ENCODE measurements at regions not wholly inside any gene's neighbourhood (a gene's known extent, or its start where the extent isn't known, plus 50 kb on each side); places are given as distances from the start of the nearest gene placed in this dataset.
A peak's percentile ranks its signal among the peaks of the same experiment; 100 is the strongest.

DNA sequence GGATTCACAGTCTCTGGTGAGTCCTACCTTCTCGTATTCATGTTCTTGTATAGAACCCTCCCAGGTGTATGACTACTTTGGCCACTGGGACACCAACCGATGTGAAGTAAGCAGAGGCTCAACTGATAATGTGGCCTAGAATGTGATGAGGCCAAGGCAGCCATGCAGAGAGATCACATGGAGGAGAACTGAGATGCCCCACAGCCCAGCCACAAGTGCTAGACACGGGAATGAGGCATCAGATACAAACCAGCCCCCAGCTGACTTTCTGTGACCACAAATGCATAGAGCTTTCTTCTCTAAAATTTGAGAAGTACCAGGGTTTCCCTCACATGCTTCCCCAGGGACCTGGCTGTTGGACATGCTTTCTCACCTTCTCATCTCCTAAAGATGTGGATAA lies 375.7 kb downstream of the CCSER2 start:
- intact Hi-C loops (cut with DNase I) = no loop called here
- Histone ChIP-seq H3K9me3 (no peaks in the 10 kb centered on the region), H3K27ac (no peak overlapping the region), H3K4me3 (no peak overlapping the region), H3K36me3 (no peaks in the 10 kb centered on the region), H3K4me1 (no peaks in the 10 kb centered on the region), H3K27me3 (no peaks in the 10 kb centered on the region)
- no peak for DNase-seq
- TF ChIP-seq POLR2A (IDR thresholded peaks at IDR 0.05) = no peak
- TF ChIP-seq, protein P1, sequence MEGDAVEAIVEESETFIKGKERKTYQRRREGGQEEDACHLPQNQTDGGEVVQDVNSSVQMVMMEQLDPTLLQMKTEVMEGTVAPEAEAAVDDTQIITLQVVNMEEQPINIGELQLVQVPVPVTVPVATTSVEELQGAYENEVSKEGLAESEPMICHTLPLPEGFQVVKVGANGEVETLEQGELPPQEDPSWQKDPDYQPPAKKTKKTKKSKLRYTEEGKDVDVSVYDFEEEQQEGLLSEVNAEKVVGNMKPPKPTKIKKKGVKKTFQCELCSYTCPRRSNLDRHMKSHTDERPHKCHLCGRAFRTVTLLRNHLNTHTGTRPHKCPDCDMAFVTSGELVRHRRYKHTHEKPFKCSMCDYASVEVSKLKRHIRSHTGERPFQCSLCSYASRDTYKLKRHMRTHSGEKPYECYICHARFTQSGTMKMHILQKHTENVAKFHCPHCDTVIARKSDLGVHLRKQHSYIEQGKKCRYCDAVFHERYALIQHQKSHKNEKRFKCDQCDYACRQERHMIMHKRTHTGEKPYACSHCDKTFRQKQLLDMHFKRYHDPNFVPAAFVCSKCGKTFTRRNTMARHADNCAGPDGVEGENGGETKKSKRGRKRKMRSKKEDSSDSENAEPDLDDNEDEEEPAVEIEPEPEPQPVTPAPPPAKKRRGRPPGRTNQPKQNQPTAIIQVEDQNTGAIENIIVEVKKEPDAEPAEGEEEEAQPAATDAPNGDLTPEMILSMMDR (IDR thresholded peaks at IDR 0.05) = no peak
- WGBS, 2 donors = 66 to 74% methylated on average over 3 of the region's 3 CpGs

DNA sequence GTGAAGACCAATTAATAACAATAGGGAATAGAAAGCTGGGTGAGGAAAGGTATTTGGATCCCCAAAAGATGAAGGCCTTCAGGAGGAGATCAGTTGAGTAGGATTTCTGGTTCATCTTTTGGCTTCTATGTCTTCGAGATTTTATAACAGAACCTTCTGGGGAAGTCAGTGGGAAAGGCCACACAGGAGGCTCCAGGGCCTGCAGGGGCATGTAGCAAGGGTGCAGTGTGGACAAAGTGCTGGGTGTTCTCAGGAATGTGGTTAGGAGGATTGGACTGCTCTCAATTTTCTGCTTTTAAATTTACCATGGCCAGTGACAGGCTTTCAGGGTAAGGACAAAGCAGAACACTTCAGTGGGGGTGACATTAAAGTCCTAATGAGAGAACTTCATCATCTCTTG lies 378.0 kb downstream of the CCSER2 start:
- Histone ChIP-seq H3K9me3 (no peaks in the 10 kb centered on the region), H3K27me3 (no peaks in the 10 kb centered on the region), H3K27ac (no peak overlapping the region), H3K4me1 (no peaks in the 10 kb centered on the region), H3K36me3 (no peaks in the 10 kb centered on the region), H3K4me3 (no peak overlapping the region)
- WGBS, 2 donors = 29 to 35% methylated on average over 1 of the region's 1 CpG
- intact Hi-C loops (cut with DNase I) = no loop called here
- DNase-seq = no peak
- TF ChIP-seq POLR2A (IDR thresholded peaks at IDR 0.05) = no peak
- TF ChIP-seq, protein P1 (IDR thresholded peaks at IDR 0.05) = no peak

DNA sequence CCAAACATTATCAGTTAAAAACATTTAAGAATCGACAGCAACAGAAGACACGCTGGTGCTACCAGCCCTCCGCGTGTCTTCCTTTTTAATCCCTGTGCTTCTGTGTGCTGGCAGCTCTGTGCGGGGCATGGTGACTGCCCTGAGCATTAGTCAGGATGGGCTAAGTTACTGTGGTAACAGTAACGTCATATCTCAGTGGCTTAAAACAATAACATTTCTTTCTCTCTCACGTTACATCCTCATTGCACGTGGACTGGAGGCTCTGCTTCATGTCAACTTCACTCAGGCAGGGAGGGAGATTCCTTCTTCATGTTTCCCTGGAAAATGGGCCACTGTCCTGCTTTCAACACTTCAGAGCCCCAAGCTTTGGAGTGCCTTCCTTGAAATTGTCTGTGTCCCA lies 378.5 kb downstream of the CCSER2 start:
- no peaks in the 10 kb centered on the region for H3K9me3 ChIP-seq
- no peaks in the 10 kb centered on the region for H3K27me3 ChIP-seq
- DNase-seq = no peak
- no peak for TF ChIP-seq POLR2A (IDR thresholded peaks at IDR 0.05)
- TF ChIP-seq, protein P1 (IDR thresholded peaks at IDR 0.05) = no peak
- intact Hi-C loops (cut with DNase I) = no loop called here
- H3K36me3 ChIP-seq = no peaks in the 10 kb centered on the region
- no peaks in the 10 kb centered on the region for H3K4me1 ChIP-seq
- H3K4me3 ChIP-seq = no peak overlapping the region
- no peak overlapping the region for H3K27ac ChIP-seq
- WGBS, 2 donors = 43 to 50% methylated on average over 8 of the region's 8 CpGs

DNA sequence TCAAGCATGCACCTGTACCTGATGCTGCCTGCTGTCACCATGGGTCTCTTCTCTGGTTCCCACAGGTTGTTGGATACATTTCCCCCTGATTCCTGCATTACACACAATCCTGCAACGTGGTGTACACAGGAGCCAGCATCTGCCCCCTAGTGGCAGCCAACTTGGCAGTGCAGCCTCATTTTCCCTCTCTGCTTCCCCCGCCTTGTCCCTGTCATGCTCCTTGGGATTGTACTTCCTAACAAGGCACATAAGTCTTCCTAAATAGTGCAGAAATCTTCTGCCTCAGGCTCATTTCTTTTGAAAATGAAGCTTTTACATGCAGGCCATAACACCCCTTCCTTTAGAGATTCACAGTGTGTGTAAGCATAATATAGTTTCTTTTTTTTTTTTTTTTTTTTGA lies 387.5 kb downstream of the CCSER2 start:
- WGBS, 2 donors = 32 to 38% methylated on average over 2 of the region's 2 CpGs
- no peak for DNase-seq
- intact Hi-C loops (cut with DNase I) = no loop called here

DNA sequence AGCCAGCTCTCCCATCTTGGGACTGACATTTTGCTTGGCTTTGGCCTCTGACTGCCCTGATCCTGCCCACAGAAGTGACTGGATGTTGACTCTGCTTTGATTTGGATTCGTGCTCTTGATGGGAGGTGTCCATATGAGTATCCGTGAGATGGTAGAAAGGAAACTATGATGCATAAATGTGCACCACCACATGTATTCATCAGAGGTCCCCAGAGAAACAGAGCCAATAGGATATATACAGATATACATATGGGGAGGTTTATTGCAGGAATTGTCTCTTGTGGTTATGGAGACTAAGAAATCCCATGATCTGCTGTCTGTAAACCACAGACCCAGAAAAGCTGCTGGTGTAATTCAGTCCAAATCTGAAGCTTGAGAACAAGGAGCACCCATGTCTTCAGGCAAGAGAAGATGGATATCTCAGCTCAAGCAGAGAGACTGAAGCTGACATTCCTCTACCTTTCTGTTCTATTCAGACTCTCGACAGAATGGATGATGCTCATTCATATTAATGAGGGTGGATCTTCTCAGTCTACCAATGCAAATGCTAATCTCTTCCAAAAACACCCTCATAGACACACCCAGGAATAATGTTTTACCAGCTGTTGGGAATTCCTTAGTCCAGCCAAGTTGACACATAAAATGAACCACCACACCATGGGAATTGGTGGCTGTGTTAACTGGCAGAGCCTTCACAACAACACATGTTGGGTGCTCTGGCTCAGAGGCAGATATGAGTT lies 390.7 kb downstream of the CCSER2 start:
- intact Hi-C loops (cut with DNase I) = no loop called here
- peaks cover 0 to 6% (median 0%) of the 10 kb centered on the region in 4 donors for H3K27me3 ChIP-seq
- H3K27ac ChIP-seq = no peak overlapping the region
- TF ChIP-seq, protein P1 (IDR thresholded peaks at IDR 0.05) = no peak
- no peak for TF ChIP-seq POLR2A (IDR thresholded peaks at IDR 0.05)
- WGBS, 2 donors = 64 to 71% methylated on average over 2 to 3 of the region's 3 CpGs
- no peak for DNase-seq
- H3K4me3 ChIP-seq = no peak overlapping the region
- H3K4me1 ChIP-seq = no peaks in the 10 kb centered on the region
- H3K9me3 ChIP-seq = no peaks in the 10 kb centered on the region
- no peaks in the 10 kb centered on the region for H3K36me3 ChIP-seq

More for the DNA sequence above, 387.5 kb downstream of the CCSER2 start:
- Histone ChIP-seq H3K27ac (no peak overlapping the region), H3K36me3 (no peaks in the 10 kb centered on the region), H3K9me3 (no peaks in the 10 kb centered on the region), H3K4me1 (no peaks in the 10 kb centered on the region), H3K27me3 (peaks cover 0 to 6% (median 0%) of the 10 kb centered on the region in 4 donors), H3K4me3 (no peak overlapping the region)
- TF ChIP-seq, protein P1 (IDR thresholded peaks at IDR 0.05) = peak in 4 of 6 experiments; percentile 14 to 44 (median 32)
- no peak for TF ChIP-seq POLR2A (IDR thresholded peaks at IDR 0.05)
